ENCODE measurements at regions not wholly inside any gene's neighbourhood (a gene's known extent, or its start where the extent isn't known, plus 50 kb on each side); places are given as distances from the start of the nearest gene placed in this dataset.

GRCh38 chr1:5381491-5381890, 610.7 kb downstream of the NPHP4 start:
- TF ChIP-seq CTCF (IDR thresholded peaks at IDR 0.05) (no peak), POLR2A (IDR thresholded peaks at IDR 0.05) (no peak)

Data from right lobe of liver (tissue), 4 donors.